ENCODE measurements at regions not wholly inside any gene's neighbourhood (a gene's known extent, or its start where the extent isn't known, plus 50 kb on each side); places are given as distances from the start of the nearest gene placed in this dataset.

GRCh38 chrX:109854096-109854495 lies 121.0 kb upstream of the ACSL4 start:
- H3K27me3 Mint-ChIP-seq: no peaks in the 10 kb centered on the region
- Histone ChIP-seq H3K9me3 (ENCODE audit: control extremely low read depth in 1 of 3, control insufficient read depth in 2 of 3, insufficient read depth in 1 of 3, low read length in 2 of 3) (no peaks in the 10 kb centered on the region), H3K4me3 (ENCODE audit: control extremely low read depth in 1 of 5, extremely low read depth in 1 of 5, insufficient read depth in 1 of 5, low read depth in 2 of 5, low read length in 4 of 5) (no peak overlapping the region), H3K27me3 (replicated peaks in 1 of 4; ENCODE audit: control extremely low read depth in 1 of 4, control insufficient read depth in 3 of 4, insufficient read depth in 4 of 4, low read length in 3 of 4) (no peaks in the 10 kb centered on the region), H2AFZ (ENCODE audit: insufficient read depth, low read depth, low read length, poor library complexity, severe bottlenecking) (no peak overlapping the region), H3K36me3 (replicated peaks in 1 of 2; ENCODE audit: control extremely low read depth in 1 of 2, control insufficient read depth in 1 of 2, extremely low read depth in 1 of 2, insufficient read depth in 2 of 2, low read length in 1 of 2) (no peaks in the 10 kb centered on the region), H3K4me1 (ENCODE audit: control insufficient read depth in 2 of 2, insufficient read depth in 2 of 2, low read length in 2 of 2) (no peaks in the 10 kb centered on the region), H3K9ac (ENCODE audit: low read length) (no peak overlapping the region), H3K4me2 (replicated peaks; ENCODE audit: low read depth, low read length, poor library complexity, severe bottlenecking) (no peak overlapping the region), H3K79me2 (ENCODE audit: control insufficient read depth, insufficient read depth, low read length) (no peaks in the 10 kb centered on the region), H3K27ac (ENCODE audit: low read length in 2 of 2) (no peak overlapping the region), H4K20me1 (ENCODE audit: control insufficient read depth, insufficient read depth, low read length, poor library complexity, severe bottlenecking) (no peaks in the 10 kb centered on the region)
- ChIA-PET POLR2A (no interaction called here), CTCF (interaction anchor here (1.6 to 5.4 kb wide), 3 partner anchors 36 to 368 kb away, joined by 7 to 127 read pairs (median 25); no protein-coding TSS in a partner anchor)
- H3K27ac Mint-ChIP-seq: no peak overlapping the region
- TF ChIP-seq EZH2 (IDR thresholded peaks at IDR 0.05; ENCODE audit: borderline replicate concordance, insufficient read depth, low read depth, low read length, poor library complexity, severe bottlenecking): no peak
- TF ChIP-seq CTCF (IDR thresholded peaks at IDR 0.05): no peak
- H3K4me3 Mint-ChIP-seq: no peak overlapping the region
- DNase-seq (no peak), ATAC-seq (ENCODE audit: low read depth) (no peak)
- peaks cover 3% of the 10 kb centered on the region for H3K4me1 Mint-ChIP-seq
- intact Hi-C loops (cut with micrococcal nuclease): no loop called here
- no peaks in the 10 kb centered on the region for H3K9me3 Mint-ChIP-seq (ENCODE audit: insufficient read depth)

DNA sequence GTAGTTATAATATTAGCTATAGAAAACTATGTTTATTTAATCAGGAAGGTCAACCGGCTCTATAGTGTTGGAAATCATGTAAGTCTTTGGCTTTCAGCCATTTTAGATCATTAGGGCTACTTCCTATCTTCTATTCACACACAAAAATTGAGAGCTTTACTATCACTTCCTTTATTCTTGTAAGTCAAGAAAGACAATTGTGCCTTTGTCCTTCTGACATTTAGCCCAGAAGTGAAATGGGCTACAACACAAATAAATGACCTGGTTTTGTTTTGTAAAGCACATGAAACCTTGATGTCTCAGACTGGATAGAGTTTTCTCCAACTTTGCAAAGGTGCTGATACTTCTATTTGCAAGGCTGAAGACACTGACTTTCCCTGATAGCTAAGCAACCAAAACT lies 122.4 kb upstream of the ACSL4 start:
- CTCF ChIA-PET: interaction anchor here (1.0 to 5.4 kb wide), 6 partner anchors 35 to 382 kb away, joined by 3 to 127 read pairs (median 4); no protein-coding TSS in a partner anchor
- no CpG with 5 or more reads among the region's 1 CpG for WGBS (ENCODE audit: insufficient coverage)

More for the DNA sequence above, 122.4 kb upstream of the ACSL4 start:
- H3K4me2 ChIP-seq (replicated peaks; ENCODE audit: low read depth, low read length, poor library complexity, severe bottlenecking): no peak overlapping the region
- no peak overlapping the region for H3K27ac Mint-ChIP-seq
- H3K4me3 ChIP-seq (ENCODE audit: control extremely low read depth in 1 of 5, extremely low read depth in 1 of 5, insufficient read depth in 1 of 5, low read depth in 2 of 5, low read length in 4 of 5): no peak overlapping the region
- no peaks in the 10 kb centered on the region for H3K79me2 ChIP-seq (ENCODE audit: control insufficient read depth, insufficient read depth, low read length)
- H3K9me3 Mint-ChIP-seq (ENCODE audit: insufficient read depth): no peaks in the 10 kb centered on the region
- H3K27me3 Mint-ChIP-seq: no peaks in the 10 kb centered on the region
- no peaks in the 10 kb centered on the region for H3K9me3 ChIP-seq (ENCODE audit: control extremely low read depth in 1 of 3, control insufficient read depth in 2 of 3, insufficient read depth in 1 of 3, low read length in 2 of 3)
- no peak overlapping the region for H3K4me3 Mint-ChIP-seq
- no peak overlapping the region for H2AFZ ChIP-seq (ENCODE audit: insufficient read depth, low read depth, low read length, poor library complexity, severe bottlenecking)
- H3K36me3 ChIP-seq (replicated peaks in 1 of 2; ENCODE audit: control extremely low read depth in 1 of 2, control insufficient read depth in 1 of 2, extremely low read depth in 1 of 2, insufficient read depth in 2 of 2, low read length in 1 of 2): no peaks in the 10 kb centered on the region
- TF ChIP-seq CTCF (IDR thresholded peaks at IDR 0.05): no peak
- TF ChIP-seq EZH2 (IDR thresholded peaks at IDR 0.05; ENCODE audit: borderline replicate concordance, insufficient read depth, low read depth, low read length, poor library complexity, severe bottlenecking): no peak
- POLR2A ChIA-PET: no interaction called here
- H3K4me1 ChIP-seq (ENCODE audit: control insufficient read depth in 2 of 2, insufficient read depth in 2 of 2, low read length in 2 of 2): no peaks in the 10 kb centered on the region
- intact Hi-C loops (cut with micrococcal nuclease): no loop called here
- H3K27ac ChIP-seq (ENCODE audit: low read length in 2 of 2): no peak overlapping the region
- peaks cover 3% of the 10 kb centered on the region for H3K4me1 Mint-ChIP-seq
- no peak overlapping the region for H3K9ac ChIP-seq (ENCODE audit: low read length)
- DNase-seq (peak; percentile 3), ATAC-seq (ENCODE audit: low read depth) (no peak)
- H3K27me3 ChIP-seq (replicated peaks in 1 of 4; ENCODE audit: control extremely low read depth in 1 of 4, control insufficient read depth in 3 of 4, insufficient read depth in 4 of 4, low read length in 3 of 4): no peaks in the 10 kb centered on the region
- H4K20me1 ChIP-seq (ENCODE audit: control insufficient read depth, insufficient read depth, low read length, poor library complexity, severe bottlenecking): no peaks in the 10 kb centered on the region

Measured in B cell (primary cell).